ENCODE measurements at regions not wholly inside any gene's neighbourhood (a gene's known extent, or its start where the extent isn't known, plus 50 kb on each side); places are given as distances from the start of the nearest gene placed in this dataset.

DNA sequence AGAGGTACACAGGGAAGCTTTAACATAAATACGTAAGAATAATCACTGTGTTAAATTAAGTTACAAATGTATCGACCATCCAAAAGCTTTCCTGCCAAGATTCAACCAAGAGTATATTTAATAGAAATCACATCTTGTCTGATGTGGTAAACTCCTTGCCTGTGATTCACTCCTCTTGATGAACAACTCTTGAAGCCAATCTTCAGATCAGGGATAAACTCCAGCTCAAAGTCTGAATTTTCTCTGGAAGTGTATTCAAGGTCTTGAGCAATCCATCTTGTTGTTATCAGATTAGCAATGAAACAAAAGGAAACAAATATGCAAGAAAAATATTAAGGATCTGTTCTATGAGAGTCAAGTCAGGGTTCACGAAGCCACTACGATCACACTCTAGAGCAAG, 170.0 kb upstream of the ADAMTS16 start:
- TF ChIP-seq POLR2AphosphoS5 (IDR thresholded peaks at IDR 0.05; ENCODE audit: insufficient read depth, low read depth, low read length) = no peak
- no peak for TF ChIP-seq CTCF (IDR thresholded peaks at IDR 0.05; ENCODE audit: extremely low read depth in 1 of 2, insufficient read depth in 1 of 2, low read depth in 1 of 2, low read length in 2 of 2)
- no peak for TF ChIP-seq EZH2 (IDR thresholded peaks at IDR 0.05; ENCODE audit: borderline replicate concordance, low read depth, low read length, severe bottlenecking)
- no peak for TF ChIP-seq POLR2A (IDR thresholded peaks at IDR 0.05; ENCODE audit: low read depth, low read length)
- TF ChIP-seq, protein P1, sequence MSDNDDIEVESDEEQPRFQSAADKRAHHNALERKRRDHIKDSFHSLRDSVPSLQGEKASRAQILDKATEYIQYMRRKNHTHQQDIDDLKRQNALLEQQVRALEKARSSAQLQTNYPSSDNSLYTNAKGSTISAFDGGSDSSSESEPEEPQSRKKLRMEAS (IDR thresholded peaks at IDR 0.05; ENCODE audit: insufficient read depth, insufficient read length) = no peak
- no peak for TF ChIP-seq JUN (IDR thresholded peaks at IDR 0.05; ENCODE audit: borderline replicate concordance, insufficient read depth, insufficient read length, low read depth)
